ENCODE measurements at regions not wholly inside any gene's neighbourhood (a gene's known extent, or its start where the extent isn't known, plus 50 kb on each side); places are given as distances from the start of the nearest gene placed in this dataset.

DNA sequence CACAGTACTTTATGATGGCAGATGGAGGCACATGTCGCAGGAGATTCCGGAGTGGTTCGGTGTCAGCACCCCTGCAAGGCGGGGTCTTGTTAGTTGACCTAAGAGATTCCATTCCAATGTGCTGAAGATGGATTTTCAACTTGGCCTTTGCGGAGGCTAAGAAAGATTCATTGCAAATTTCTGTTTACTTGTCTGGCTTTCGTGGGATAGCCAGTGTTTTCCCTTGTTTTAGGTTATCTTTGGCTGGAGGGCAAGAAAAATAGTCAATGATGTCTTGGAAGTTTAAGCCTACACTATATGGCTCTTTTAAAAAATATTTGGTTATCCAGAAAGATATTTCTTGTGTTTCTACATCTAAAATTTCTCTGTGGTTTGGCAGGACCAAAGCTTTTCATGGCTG, 123.6 kb upstream of the PTCH1 start (continued):
- TF ChIP-seq, protein P1, sequence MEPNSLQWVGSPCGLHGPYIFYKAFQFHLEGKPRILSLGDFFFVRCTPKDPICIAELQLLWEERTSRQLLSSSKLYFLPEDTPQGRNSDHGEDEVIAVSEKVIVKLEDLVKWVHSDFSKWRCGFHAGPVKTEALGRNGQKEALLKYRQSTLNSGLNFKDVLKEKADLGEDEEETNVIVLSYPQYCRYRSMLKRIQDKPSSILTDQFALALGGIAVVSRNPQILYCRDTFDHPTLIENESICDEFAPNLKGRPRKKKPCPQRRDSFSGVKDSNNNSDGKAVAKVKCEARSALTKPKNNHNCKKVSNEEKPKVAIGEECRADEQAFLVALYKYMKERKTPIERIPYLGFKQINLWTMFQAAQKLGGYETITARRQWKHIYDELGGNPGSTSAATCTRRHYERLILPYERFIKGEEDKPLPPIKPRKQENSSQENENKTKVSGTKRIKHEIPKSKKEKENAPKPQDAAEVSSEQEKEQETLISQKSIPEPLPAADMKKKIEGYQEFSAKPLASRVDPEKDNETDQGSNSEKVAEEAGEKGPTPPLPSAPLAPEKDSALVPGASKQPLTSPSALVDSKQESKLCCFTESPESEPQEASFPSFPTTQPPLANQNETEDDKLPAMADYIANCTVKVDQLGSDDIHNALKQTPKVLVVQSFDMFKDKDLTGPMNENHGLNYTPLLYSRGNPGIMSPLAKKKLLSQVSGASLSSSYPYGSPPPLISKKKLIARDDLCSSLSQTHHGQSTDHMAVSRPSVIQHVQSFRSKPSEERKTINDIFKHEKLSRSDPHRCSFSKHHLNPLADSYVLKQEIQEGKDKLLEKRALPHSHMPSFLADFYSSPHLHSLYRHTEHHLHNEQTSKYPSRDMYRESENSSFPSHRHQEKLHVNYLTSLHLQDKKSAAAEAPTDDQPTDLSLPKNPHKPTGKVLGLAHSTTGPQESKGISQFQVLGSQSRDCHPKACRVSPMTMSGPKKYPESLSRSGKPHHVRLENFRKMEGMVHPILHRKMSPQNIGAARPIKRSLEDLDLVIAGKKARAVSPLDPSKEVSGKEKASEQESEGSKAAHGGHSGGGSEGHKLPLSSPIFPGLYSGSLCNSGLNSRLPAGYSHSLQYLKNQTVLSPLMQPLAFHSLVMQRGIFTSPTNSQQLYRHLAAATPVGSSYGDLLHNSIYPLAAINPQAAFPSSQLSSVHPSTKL (CRISPR knock-in tag; IDR thresholded peaks at IDR 0.05), result no peak
- TF ChIP-seq, protein P2, sequence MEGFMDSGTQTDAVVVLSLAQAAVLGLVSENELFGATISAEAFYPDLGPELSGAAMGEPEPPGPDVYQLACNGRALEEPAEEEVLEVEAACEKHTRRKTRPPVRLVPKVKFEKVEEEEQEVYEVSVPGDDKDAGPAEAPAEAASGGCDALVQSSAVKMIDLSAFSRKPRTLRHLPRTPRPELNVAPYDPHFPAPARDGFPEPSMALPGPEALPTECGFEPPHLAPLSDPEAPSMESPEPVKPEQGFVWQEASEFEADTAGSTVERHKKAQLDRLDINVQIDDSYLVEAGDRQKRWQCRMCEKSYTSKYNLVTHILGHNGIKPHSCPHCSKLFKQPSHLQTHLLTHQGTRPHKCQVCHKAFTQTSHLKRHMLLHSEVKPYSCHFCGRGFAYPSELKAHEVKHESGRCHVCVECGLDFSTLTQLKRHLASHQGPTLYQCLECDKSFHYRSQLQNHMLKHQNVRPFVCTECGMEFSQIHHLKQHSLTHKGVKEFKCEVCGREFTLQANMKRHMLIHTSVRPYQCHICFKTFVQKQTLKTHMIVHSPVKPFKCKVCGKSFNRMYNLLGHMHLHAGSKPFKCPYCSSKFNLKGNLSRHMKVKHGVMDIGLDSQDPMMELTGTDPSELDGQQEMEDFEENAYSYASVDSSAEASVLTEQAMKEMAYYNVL (CRISPR knock-in tag; IDR thresholded peaks at IDR 0.05; ENCODE audit: borderline replicate concordance), result no peak
- TF ChIP-seq ZNF792 (CRISPR knock-in tag; IDR thresholded peaks at IDR 0.05), result no peak
- TF ChIP-seq, protein P3, sequence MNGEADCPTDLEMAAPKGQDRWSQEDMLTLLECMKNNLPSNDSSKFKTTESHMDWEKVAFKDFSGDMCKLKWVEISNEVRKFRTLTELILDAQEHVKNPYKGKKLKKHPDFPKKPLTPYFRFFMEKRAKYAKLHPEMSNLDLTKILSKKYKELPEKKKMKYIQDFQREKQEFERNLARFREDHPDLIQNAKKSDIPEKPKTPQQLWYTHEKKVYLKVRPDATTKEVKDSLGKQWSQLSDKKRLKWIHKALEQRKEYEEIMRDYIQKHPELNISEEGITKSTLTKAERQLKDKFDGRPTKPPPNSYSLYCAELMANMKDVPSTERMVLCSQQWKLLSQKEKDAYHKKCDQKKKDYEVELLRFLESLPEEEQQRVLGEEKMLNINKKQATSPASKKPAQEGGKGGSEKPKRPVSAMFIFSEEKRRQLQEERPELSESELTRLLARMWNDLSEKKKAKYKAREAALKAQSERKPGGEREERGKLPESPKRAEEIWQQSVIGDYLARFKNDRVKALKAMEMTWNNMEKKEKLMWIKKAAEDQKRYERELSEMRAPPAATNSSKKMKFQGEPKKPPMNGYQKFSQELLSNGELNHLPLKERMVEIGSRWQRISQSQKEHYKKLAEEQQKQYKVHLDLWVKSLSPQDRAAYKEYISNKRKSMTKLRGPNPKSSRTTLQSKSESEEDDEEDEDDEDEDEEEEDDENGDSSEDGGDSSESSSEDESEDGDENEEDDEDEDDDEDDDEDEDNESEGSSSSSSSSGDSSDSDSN (CRISPR knock-in tag; IDR thresholded peaks at IDR 0.05), result no peak

Measured in HepG2 (cell line).